LHCN-M2 (cell line): ENCODE measurements at regions not wholly inside any gene's neighbourhood (a gene's known extent, or its start where the extent isn't known, plus 50 kb on each side); places are given as distances from the start of the nearest gene placed in this dataset.

Experiments used
- DNase-seq: peaks from one replicate; pipeline ENCODE4 v3.0.0-alpha.2; 2012; ENCODE audit warnings: low read depth

- DNase-seq: no peak
Measured at GRCh38 chr2:234438305-234438977, 58.4 kb downstream of the ARL4C start.

DNA sequence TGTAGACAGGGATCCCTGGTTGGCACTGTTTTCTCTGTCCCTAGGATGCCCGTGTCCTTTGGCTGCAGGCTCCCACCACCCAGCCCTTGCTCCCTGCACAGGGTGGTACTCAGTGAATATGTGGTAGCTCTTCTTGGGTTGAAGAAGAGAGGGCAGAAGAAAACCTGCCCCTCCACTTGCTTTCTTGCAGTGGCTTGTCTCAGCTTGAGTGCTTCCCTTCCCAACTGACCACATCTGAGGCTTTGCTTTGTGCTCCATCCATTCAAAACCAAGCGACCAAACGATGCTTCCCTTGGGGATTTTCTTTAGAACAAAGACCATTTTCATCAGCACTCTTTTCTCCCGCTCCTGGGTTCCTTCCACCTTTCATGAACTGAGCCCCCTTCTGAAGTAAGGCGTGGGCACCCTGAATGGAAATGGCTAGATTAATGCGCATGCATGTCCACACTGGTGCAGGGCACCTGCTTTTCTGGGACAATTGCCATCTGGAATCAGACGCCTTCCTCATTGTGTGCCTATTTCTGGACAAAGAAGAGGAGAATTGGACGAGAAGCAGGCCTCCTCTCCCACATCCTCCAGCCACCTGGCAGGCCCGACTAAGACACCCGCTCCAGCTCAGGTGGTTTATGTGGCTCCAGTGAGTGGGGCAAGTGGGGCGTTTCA lies 59.1 kb downstream of the ARL4C start:
- DNase-seq: no peak

GRCh38 chr2:234436482-234436837 lies 60.4 kb downstream of the ARL4C start:
- no peak for DNase-seq

GRCh38 chr2:234435836-234436481 lies 60.9 kb downstream of the ARL4C start:
- DNase-seq: no peak

- no peak for DNase-seq
Measured at GRCh38 chr2:234433201-234433600, 63.7 kb downstream of the ARL4C start.

GRCh38 chr2:234430871-234431270 lies 66.0 kb downstream of the ARL4C start:
- DNase-seq: no peak

DNA sequence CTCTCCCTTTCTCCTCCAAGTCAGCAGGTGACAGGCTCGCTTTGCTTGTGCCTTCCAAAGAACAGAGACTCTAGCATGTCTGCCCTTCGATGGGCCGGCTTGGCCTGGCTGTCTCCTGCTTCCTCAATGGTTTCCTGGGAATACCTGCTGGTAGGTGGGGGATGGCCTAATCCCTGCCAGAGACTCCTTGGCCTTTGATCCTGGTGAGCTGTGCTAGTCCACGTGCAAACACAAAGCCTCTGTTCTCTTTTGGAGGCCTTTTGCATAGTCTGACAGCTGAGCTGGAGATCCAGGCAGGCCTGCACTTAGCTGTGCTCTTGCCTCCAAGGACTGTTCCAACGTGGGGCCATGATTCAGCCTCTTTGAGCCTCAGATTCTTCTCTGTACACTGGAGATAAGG lies 67.6 kb downstream of the ARL4C start:
- DNase-seq: no peak

DNA sequence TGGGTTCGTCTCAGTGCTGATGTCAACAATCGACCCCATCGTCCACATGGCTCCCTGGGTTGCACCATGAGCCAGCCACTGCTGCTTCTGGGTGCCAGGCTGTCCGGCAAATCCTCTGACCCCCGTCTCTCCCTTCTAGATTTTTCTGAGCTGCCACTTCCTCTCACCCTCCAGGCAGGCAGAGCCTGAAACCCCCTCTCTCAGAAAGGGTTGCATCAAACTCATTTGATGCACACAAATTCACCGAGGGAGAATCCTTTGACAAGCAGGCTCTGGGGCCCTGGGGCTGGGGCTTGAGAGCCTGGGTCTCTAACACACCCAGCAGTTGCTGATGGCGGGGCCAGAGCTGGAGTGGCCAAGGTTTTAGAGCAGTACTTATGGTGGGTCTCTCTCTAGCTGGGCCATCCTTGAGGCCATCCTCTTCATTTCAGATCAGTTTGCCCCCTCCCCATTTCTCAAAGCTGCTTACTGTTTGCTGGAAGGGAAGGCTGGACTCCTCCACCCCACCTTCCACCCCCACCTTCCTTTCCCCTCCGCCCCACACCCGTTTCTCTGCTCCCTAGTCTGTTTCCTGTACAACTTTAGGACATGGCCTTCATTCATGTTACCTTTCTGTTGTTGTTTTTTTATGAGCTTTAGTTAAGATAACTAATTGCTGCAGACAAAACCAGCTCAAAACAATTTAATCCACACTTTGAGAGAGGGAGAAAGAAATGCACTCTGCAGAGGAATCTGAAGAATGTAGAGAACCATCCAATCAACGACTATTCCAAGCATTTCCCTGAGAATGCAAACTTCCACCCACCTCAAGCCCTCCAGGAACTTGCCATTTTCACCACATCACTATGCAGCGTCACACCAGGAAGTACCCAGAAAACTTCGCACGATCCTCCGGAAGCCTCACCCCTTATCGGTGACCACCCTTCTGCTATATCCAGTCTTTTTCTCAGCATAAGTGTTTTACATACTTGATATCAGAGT lies 69.5 kb downstream of the ARL4C start:
- DNase-seq: peak; percentile 43

DNA sequence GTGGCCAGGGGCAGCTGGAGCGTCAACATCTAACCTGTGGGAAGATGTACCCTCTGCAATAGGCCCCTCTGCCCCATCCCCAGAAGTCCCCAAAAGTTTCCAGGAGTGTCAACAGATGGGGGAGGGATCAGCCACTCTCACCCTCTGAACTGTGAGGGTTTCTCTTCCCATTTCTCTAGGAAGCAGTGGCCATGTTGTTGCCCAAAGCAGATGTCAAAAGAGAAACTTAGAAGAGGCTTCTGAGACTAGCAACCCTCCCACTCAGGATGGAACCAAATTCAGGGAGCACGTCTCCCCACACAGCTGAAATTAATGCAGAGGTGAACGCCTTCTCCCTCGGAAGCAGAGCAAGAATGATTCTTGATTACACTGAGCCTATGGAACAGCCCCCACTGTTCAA lies 70.3 kb downstream of the ARL4C start:
- no peak for DNase-seq

DNA sequence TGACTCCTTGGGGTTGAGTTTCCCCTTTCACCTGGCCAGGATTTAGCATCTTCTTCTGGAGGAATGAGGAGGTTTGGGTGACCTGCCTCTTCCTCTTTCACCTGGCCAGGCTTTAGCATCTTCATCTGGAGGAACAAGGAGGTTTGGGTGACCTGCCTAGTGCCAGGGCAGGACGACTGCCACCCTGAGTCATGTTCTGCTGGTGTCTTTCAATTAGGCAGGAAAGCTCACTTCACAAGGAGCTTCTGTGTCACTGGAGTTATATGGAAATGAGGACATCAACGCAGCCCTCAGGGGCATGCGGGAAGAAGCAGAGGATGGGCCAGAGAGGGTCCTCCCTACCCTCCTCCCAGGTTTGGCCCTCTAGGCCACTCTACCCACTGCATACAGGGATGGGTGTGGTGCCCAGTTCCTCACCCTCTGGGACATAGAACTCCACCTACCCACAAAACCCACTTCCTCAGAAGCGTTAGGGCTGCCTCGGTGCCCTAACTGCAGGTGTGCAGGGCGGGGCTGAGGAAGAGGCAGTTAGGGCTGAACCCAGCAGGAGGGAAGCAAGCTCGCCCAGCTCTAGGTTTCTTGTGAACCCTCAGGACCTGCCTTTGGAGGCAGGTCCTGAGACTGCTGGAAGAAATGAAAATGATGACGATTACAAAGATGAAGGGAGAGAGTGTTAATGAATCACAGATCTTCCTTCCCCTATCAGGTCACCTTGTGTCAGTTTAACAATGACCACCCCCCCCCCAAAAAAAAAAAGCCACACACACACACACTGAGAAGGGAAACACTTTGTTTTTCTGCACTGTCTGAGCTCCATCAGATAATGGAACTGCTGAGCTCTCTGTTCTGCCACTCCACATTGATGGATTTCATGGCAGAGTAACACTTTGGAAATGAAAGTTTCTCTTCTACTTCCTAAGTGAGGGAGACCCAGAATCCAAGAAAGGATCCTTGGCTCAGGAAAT lies 71.0 kb downstream of the ARL4C start:
- no peak for DNase-seq

GRCh38 chr2:234423884-234424283 lies 73.0 kb downstream of the ARL4C start:
- no peak for DNase-seq

GRCh38 chr2:234422981-234423431 lies 73.9 kb downstream of the ARL4C start:
- no peak for DNase-seq

DNA sequence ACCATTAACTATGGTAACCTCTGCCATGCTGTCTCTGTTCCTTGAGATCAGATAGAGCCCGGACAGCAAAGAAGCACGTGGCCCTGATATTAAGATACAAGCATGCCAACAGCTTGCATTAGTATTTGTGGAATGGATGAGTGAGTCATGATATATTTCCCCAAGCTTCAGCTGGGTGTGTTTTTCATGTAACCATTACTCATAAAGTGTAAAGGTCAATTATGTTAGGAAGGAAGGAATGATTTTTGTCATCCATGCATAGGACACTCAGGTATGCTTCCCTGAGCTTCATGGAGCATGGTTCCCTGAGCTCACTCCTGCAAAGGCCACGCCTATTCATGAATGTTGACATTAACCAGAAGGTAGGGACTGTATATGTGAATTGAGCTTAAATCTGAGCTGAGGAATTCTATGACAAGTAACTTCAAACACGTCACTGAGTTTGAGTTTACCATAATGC lies 74.6 kb downstream of the ARL4C start:
- peak; percentile 90 for DNase-seq

DNA sequence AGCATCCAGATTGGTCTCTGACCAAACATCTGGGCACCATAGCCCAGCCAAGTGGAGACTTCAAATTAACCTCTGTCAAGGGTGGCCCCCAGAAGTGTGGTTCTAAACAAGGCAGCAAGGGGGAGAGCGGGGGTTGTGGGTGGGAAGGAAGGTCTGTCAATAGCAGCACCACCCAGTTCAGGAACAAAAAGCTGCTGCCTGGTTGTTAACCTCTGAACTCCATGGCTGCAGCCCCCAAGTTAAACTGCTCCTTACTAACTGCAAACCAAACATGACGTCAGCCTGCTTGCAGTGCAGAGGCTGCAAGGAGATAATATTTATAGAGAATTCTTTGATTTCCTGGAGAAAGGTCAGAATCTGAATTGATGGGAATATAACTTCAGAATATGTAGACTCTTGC lies 76.5 kb downstream of the ARL4C start:
- no peak for DNase-seq

DNA sequence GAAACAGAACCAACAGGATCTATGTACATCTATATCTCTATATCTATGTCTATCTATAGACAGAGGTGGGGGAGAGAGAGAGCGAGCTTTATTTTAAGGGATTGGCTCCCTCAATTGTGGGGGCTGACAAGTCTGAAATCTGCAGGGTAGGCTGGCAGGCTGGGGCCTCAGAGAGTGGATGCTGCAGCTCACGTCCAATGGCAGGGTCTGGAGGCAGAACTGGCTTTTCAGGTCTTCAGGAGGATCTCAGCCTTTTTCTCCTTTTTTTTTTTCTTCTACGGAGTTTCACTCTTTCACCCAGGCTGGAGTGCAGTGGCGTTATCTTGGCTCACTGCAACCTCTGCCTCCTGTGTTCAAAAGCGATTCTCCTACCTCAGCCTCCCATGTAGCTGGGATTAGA lies 77.2 kb downstream of the ARL4C start:
- no peak for DNase-seq

GRCh38 chr2:234415706-234416105 lies 81.2 kb downstream of the ARL4C start:
- no peak for DNase-seq

- no peak for DNase-seq
Measured at GRCh38 chr2:234414596-234414995, 82.3 kb downstream of the ARL4C start.

GRCh38 chr2:234412726-234413125 lies 84.2 kb downstream of the ARL4C start:
- DNase-seq: peak; percentile 52

GRCh38 chr2:234411793-234412192 lies 85.1 kb downstream of the ARL4C start:
- no peak for DNase-seq

DNA sequence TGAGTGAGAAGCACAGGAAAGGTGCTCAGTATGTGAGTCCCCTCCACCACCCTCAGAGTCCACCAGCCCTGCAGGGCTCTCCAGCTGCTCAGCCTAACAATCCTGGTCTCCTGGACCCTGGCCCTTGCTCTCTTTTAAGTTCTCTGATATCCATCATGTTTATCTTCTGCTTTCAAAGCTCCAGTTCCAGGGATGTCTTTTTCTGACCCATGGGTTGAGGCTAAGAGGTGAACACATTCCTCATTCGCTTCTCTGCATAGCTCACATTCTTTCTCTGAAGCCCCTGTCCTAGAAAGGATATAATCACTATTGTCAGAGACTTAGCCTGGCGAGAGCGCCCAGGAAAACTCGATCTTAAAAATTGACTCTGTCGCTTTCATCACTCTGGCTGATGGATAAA lies 86.4 kb downstream of the ARL4C start:
- DNase-seq: no peak

DNA sequence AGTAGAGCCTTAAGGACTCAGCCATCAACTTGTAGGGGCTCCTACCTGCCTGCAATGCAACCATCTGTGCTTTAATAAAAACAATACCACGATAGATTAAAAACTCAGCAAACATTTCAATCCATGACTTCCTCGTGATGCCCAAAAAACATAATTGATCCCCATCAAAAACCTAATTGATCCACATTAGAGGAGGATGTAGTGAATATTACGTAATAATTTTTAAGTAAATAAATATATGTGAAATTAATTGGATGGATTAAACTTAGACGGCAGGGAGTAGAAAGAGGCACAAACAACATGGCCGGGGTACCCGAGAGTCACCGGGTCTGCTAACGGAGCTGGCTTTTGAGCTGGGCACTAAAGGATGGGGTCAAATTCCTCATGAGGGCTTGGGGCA lies 87.3 kb downstream of the ARL4C start:
- DNase-seq: no peak
